ENCODE measurements at regions not wholly inside any gene's neighbourhood (a gene's known extent, or its start where the extent isn't known, plus 50 kb on each side); places are given as distances from the start of the nearest gene placed in this dataset.

DNA sequence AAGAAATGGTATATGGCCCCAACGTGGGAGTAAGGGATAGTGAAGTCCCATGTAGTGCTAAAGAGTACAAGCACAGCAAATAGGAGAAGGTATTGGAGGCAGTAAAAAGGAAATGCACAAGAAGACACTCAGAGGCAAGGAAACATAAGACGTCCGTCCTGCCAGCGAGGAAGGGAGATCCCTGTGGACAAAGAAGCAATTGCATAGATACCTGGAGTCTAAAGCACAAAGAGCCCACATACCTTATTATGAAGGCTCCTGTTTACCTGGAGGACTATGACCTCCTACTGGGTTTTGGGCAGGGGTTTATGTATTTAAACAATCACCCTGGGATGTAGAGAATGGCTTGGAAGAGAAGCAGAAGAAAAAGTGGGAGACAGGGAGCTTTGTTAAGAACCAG is 341.2 kb upstream of the DCN start:
- no CpG with 5 or more reads among the region's 4 CpGs for WGBS (ENCODE audit: insufficient coverage, insufficient read length)
- Histone ChIP-seq H3K4me1 (ENCODE audit: control insufficient read depth, insufficient read depth, low read length) (peaks cover 1% of the 10 kb centered on the region; the same call in 1 of the 2 replicates), H3K4me3 (ENCODE audit: low read length) (no peak overlapping the region), H3K27ac (ENCODE audit: low read length) (no peak overlapping the region), H3K9me3 (ENCODE audit: control insufficient read depth, insufficient read depth, low read length) (no peaks in the 10 kb centered on the region), H3K36me3 (ENCODE audit: control insufficient read depth, insufficient read depth, low read length) (no peaks in the 10 kb centered on the region), H3K27me3 (ENCODE audit: control insufficient read depth, insufficient read depth, low read length) (no peaks in the 10 kb centered on the region)
- peak; percentile 16 for DNase-seq (ENCODE audit: low read depth, low spot score)

DNA sequence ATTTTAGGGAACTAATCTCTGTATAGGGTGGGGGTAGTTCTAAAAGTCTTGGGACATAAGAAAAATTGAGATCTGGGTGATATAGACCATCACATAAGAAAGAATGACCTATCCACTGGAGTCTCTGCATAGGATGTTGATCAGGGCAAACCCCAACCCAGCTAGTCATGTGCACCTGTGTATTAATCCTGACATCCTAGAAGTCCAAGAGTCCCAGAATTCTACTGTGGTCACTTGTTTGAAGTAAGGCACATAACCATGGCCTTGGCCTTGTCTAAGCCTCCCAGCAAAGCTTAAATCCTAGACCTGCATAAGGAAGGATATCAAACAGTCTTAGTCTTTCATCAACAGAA is 334.1 kb upstream of the DCN start:
- H3K27ac ChIP-seq (ENCODE audit: low read length), result no peak overlapping the region
- no peak overlapping the region for H3K4me3 ChIP-seq (ENCODE audit: low read length)
- H3K36me3 ChIP-seq (ENCODE audit: control insufficient read depth, insufficient read depth, low read length), result no peaks in the 10 kb centered on the region
- H3K9me3 ChIP-seq (ENCODE audit: control insufficient read depth, insufficient read depth, low read length), result no peaks in the 10 kb centered on the region
- DNase-seq (ENCODE audit: low read depth, low spot score), result no peak
- H3K27me3 ChIP-seq (ENCODE audit: control insufficient read depth, insufficient read depth, low read length), result no peaks in the 10 kb centered on the region
- H3K4me1 ChIP-seq (ENCODE audit: control insufficient read depth, insufficient read depth, low read length), result peaks cover 5% of the 10 kb centered on the region; the same call in 1 of the 2 replicates

DNA sequence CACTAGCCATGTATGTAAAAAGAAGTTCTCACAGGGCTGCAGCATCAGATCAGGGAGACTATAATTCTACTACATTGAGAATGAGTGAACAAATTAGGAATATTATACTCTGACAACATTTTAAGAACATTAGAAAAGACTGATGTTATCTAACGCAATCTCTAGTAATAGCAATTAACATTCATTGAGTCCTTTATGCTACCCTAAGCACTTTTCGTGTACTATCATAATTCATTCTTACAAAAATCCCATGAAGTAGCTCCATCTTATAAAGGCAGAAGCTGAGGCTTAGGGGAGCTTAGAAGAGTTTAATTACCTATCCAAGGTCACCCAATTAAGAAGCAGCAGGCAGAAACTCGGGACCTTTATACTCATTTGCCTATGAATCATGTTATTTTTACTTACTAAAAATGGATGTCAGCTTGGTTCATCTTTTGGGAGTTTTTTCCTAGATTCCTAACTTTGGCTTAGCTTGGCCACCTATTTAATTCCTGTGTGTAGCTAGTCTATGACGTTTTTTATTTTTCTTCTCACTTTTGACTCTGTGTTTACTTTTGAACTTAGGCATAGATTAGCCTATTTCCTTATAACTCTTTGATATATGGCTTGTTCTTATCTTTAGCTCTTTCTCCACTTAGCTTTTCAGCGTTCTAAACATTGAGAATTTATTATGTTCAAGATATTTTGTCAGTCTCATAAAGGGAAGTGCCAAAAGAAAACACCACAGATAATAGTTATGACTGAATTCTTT is 333.5 kb upstream of the DCN start:
- H3K27ac ChIP-seq (ENCODE audit: low read length), result no peak overlapping the region
- no peak overlapping the region for H3K4me3 ChIP-seq (ENCODE audit: low read length)
- H3K27me3 ChIP-seq (ENCODE audit: control insufficient read depth, insufficient read depth, low read length), result no peaks in the 10 kb centered on the region
- no peaks in the 10 kb centered on the region for H3K9me3 ChIP-seq (ENCODE audit: control insufficient read depth, insufficient read depth, low read length)
- WGBS (ENCODE audit: insufficient coverage, insufficient read length), result no CpG with 5 or more reads among the region's 5 CpGs
- no peak for DNase-seq (ENCODE audit: low read depth, low spot score)
- H3K36me3 ChIP-seq (ENCODE audit: control insufficient read depth, insufficient read depth, low read length), result no peaks in the 10 kb centered on the region
- peaks cover 5% of the 10 kb centered on the region; the same call in 1 of the 2 replicates for H3K4me1 ChIP-seq (ENCODE audit: control insufficient read depth, insufficient read depth, low read length)

DNA sequence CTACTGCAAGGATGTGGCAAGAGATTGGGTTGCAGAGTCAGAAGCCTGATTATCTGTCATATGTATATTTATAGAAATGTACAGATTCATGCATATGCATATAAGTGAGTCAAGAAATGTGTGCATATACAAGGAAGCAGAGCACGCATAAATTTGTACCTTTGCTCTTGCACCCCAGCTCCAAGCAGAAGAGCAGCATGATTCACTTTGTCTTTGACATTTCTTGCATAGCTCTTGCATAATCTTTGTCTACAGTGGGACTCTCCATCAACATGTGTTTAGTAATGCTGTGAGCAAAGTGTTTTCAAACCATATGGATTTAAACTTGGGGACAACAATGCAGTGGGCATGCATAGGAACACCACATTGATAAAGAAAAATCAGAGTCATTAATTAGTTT is 330.7 kb upstream of the DCN start:
- no peak overlapping the region for H3K27ac ChIP-seq (ENCODE audit: low read length)
- no CpG with 5 or more reads among the region's 1 CpG for WGBS (ENCODE audit: insufficient coverage, insufficient read length)
- no peaks in the 10 kb centered on the region for H3K9me3 ChIP-seq (ENCODE audit: control insufficient read depth, insufficient read depth, low read length)
- H3K4me3 ChIP-seq (ENCODE audit: low read length), result no peak overlapping the region
- DNase-seq (ENCODE audit: low read depth, low spot score), result no peak
- no peaks in the 10 kb centered on the region for H3K36me3 ChIP-seq (ENCODE audit: control insufficient read depth, insufficient read depth, low read length)
- no peaks in the 10 kb centered on the region; the same call in 1 of the 2 replicates for H3K27me3 ChIP-seq (ENCODE audit: control insufficient read depth, insufficient read depth, low read length)
- H3K4me1 ChIP-seq (ENCODE audit: control insufficient read depth, insufficient read depth, low read length), result peaks cover 5% of the 10 kb centered on the region; the same call in 1 of the 2 replicates

DNA sequence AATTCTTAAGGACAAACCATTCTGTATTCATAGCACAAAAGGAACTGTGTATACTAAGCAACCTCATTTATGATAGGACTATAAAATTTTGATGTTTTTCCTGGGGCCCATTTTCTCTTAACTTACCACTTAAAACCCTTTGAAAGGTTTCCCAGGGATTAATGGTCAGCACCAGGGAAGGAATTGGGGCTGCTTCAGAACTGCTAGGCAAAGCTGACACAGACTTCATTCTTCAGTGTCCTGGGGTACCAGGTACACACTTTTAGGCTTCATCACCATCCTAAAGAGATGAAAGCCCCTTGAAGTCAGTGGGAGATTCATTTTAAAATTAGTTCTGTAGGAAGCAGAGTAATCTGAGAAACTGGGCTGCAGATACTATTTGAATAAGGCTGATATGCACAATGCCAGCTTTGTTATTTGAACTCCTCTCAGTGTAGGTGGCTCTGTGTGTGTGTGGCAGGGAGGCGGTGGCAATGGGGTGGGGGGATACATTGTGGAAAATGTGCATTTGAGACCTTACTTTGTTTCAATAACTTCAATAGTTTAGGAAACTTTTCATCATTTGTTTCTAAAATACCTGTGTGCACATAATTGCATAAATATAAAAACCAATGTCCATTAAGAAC is 329.3 kb upstream of the DCN start:
- no peak for DNase-seq (ENCODE audit: low read depth, low spot score)
- H3K36me3 ChIP-seq (ENCODE audit: control insufficient read depth, insufficient read depth, low read length), result no peaks in the 10 kb centered on the region
- no peak overlapping the region for H3K27ac ChIP-seq (ENCODE audit: low read length)
- no peak overlapping the region for H3K4me3 ChIP-seq (ENCODE audit: low read length)
- no peaks in the 10 kb centered on the region for H3K9me3 ChIP-seq (ENCODE audit: control insufficient read depth, insufficient read depth, low read length)
- peaks cover 5% of the 10 kb centered on the region; the same call in 1 of the 2 replicates for H3K4me1 ChIP-seq (ENCODE audit: control insufficient read depth, insufficient read depth, low read length)
- WGBS (ENCODE audit: insufficient coverage, insufficient read length), result no CpG with 5 or more reads among the region's 1 CpG
- no peaks in the 10 kb centered on the region; the same call in 1 of the 2 replicates for H3K27me3 ChIP-seq (ENCODE audit: control insufficient read depth, insufficient read depth, low read length)

DNA sequence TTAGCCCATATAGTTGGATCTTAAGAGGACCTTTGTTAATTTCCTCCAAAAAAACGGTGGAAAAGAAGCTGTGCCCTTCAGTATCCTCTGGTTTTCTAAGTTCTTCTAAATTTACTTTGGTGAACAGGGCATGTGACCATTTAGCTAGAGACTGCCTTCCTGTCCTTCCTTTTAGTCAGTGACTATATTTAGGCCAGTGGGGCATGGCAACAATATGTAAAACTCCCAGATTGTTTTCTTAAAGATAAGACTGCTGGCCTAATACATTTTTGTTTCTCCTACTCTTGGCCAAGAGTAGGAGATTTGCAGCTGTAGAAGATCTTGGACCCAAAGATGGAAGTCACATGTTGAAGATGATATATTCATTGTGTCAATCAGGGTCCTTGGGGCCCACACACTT is 325.1 kb upstream of the DCN start:
- no peak for DNase-seq (ENCODE audit: low read depth, low spot score)
- Histone ChIP-seq H3K9me3 (ENCODE audit: control insufficient read depth, insufficient read depth, low read length) (no peaks in the 10 kb centered on the region), H3K4me1 (ENCODE audit: control insufficient read depth, insufficient read depth, low read length) (peaks cover 2% of the 10 kb centered on the region; the same call in 1 of the 2 replicates), H3K4me3 (ENCODE audit: low read length) (no peak overlapping the region), H3K27me3 (ENCODE audit: control insufficient read depth, insufficient read depth, low read length) (no peaks in the 10 kb centered on the region; the same call in 1 of the 2 replicates), H3K27ac (ENCODE audit: low read length) (no peak overlapping the region), H3K36me3 (ENCODE audit: control insufficient read depth, insufficient read depth, low read length) (no peaks in the 10 kb centered on the region)
- no CpG with 5 or more reads among the region's 1 CpG for WGBS (ENCODE audit: insufficient coverage, insufficient read length)

DNA sequence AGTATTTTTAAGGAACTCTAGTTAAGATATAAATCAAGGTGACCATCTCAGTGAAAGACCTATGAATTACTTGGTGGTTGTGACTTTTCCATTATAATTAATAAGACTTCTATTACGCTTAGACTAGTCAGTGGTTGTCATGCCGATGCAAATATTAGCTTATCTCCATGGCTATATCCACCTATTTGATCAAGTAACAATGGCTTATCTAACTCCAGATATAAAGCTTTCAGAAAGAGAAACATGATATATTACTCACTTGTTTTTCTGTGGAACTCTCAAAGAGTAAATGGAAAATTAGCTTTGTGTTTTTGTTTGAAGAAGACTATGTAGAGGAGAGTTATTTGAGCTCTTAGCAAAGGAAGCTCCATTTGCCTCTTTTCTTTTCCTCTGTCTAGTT is 323.8 kb upstream of the DCN start:
- peaks cover 2% of the 10 kb centered on the region; the same call in 1 of the 2 replicates for H3K4me1 ChIP-seq (ENCODE audit: control insufficient read depth, insufficient read depth, low read length)
- no peaks in the 10 kb centered on the region; the same call in 1 of the 2 replicates for H3K27me3 ChIP-seq (ENCODE audit: control insufficient read depth, insufficient read depth, low read length)
- DNase-seq (ENCODE audit: low read depth, low spot score), result no peak
- no CpG with 5 or more reads among the region's 2 CpGs for WGBS (ENCODE audit: insufficient coverage, insufficient read length)
- no peaks in the 10 kb centered on the region for H3K9me3 ChIP-seq (ENCODE audit: control insufficient read depth, insufficient read depth, low read length)
- no peak overlapping the region for H3K4me3 ChIP-seq (ENCODE audit: low read length)
- no peak overlapping the region for H3K27ac ChIP-seq (ENCODE audit: low read length)
- no peaks in the 10 kb centered on the region for H3K36me3 ChIP-seq (ENCODE audit: control insufficient read depth, insufficient read depth, low read length)

DNA sequence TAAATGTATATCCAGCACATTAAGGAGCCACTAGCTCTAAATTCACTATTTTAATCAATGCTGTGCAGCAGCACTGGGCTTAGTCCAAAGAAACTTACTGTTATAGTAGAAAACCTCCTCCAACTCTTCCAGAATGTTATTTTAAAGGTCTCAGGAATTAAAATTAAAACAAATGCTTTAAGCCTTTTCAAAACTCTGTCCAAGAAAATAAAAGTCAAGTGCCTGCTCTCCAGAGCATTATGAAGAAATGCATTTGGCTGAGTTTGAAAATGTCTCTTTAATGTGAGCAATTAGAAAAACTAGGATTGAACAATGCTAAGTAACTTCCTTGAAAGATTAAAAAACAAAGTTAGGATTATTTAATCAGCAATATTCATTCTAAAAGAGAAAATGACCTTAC is 322.4 kb upstream of the DCN start:
- no peak overlapping the region for H3K27ac ChIP-seq (ENCODE audit: low read length)
- no peak for DNase-seq (ENCODE audit: low read depth, low spot score)
- peaks cover 2% of the 10 kb centered on the region; the same call in 1 of the 2 replicates for H3K4me1 ChIP-seq (ENCODE audit: control insufficient read depth, insufficient read depth, low read length)
- no peaks in the 10 kb centered on the region for H3K9me3 ChIP-seq (ENCODE audit: control insufficient read depth, insufficient read depth, low read length)
- H3K4me3 ChIP-seq (ENCODE audit: low read length), result no peak overlapping the region
- no peaks in the 10 kb centered on the region; the same call in 1 of the 2 replicates for H3K27me3 ChIP-seq (ENCODE audit: control insufficient read depth, insufficient read depth, low read length)
- no peaks in the 10 kb centered on the region for H3K36me3 ChIP-seq (ENCODE audit: control insufficient read depth, insufficient read depth, low read length)

DNA sequence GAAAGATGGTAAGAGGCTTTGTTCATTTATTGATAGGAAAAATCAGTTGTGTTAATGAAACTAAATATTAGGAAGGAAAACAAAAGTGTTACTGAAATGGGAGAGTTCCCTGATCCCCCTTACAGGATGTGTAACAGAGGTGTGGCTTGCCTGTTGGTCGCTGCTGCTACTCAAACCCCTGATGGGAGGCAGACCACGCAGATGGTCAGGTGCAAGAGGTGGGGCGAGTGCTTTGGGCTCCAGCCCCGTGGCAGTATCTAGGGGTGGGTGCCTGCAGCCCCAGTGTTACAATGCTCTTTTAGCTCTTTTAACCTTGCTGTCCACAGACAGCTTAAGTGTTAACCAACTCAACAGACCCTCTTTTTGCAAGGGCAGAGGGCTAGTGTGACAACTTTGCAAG is 319.6 kb upstream of the DCN start:
- no CpG with 5 or more reads among the region's 4 CpGs for WGBS (ENCODE audit: insufficient coverage, insufficient read length)
- Histone ChIP-seq H3K4me3 (ENCODE audit: low read length) (no peak overlapping the region), H3K27ac (ENCODE audit: low read length) (no peak overlapping the region), H3K27me3 (ENCODE audit: control insufficient read depth, insufficient read depth, low read length) (no peaks in the 10 kb centered on the region), H3K9me3 (ENCODE audit: control insufficient read depth, insufficient read depth, low read length) (no peaks in the 10 kb centered on the region), H3K4me1 (ENCODE audit: control insufficient read depth, insufficient read depth, low read length) (peaks cover 2% of the 10 kb centered on the region; the same call in 1 of the 2 replicates), H3K36me3 (ENCODE audit: control insufficient read depth, insufficient read depth, low read length) (no peaks in the 10 kb centered on the region)
- DNase-seq (ENCODE audit: low read depth, low spot score), result no peak

DNA sequence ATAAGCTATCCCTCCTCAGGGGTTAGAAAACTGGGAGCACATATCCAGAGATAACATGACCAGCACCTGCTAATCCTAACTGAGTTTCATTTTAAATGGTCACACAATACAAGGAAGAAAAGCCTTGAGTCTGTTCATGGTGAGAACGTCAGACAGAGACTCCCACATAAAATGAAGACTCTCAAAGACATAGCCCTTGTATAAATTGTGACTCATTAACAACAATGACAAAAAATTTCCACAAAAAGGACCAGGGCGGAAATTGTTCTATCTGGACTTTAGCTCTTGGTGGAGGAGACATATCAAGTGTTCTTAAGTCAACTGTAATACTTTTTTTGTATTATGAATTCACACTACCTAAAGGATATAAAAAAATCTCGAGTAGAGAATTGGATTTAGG is 313.7 kb upstream of the DCN start:
- no peaks in the 10 kb centered on the region for H3K9me3 ChIP-seq (ENCODE audit: control insufficient read depth, insufficient read depth, low read length)
- no peaks in the 10 kb centered on the region for H3K27me3 ChIP-seq (ENCODE audit: control insufficient read depth, insufficient read depth, low read length)
- no CpG with 5 or more reads among the region's 3 CpGs for WGBS (ENCODE audit: insufficient coverage, insufficient read length)
- no peak overlapping the region for H3K4me3 ChIP-seq (ENCODE audit: low read length)
- H3K36me3 ChIP-seq (ENCODE audit: control insufficient read depth, insufficient read depth, low read length), result no peaks in the 10 kb centered on the region
- DNase-seq (ENCODE audit: low read depth, low spot score), result no peak
- H3K4me1 ChIP-seq (ENCODE audit: control insufficient read depth, insufficient read depth, low read length), result no peaks in the 10 kb centered on the region
- H3K27ac ChIP-seq (ENCODE audit: low read length), result no peak overlapping the region

DNA sequence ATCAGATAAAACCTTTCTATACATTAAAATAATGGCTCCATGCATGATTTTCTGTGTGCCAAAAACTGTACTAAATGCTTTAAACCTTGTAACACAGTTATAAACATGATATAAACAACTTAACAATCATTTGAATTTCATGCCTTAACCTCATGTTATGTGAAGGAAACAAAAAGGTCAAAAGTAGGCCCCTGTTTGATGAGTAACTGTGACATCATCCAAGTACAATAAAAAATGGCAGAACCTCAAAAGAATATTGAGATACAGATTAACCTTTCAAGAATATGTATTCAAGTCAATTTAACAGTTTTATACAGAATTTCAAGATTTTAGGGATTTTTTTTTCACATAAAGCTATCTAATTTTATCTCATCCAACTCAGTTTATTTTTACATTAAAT is 310.7 kb upstream of the DCN start:
- Histone ChIP-seq H3K27ac (ENCODE audit: low read length) (no peak overlapping the region), H3K4me3 (ENCODE audit: low read length) (no peak overlapping the region), H3K9me3 (ENCODE audit: control insufficient read depth, insufficient read depth, low read length) (no peaks in the 10 kb centered on the region), H3K27me3 (ENCODE audit: control insufficient read depth, insufficient read depth, low read length) (no peaks in the 10 kb centered on the region), H3K36me3 (ENCODE audit: control insufficient read depth, insufficient read depth, low read length) (no peaks in the 10 kb centered on the region), H3K4me1 (ENCODE audit: control insufficient read depth, insufficient read depth, low read length) (no peaks in the 10 kb centered on the region)
- no peak for DNase-seq (ENCODE audit: low read depth, low spot score)
